ENCODE measurements at regions not wholly inside any gene's neighbourhood (a gene's known extent, or its start where the extent isn't known, plus 50 kb on each side); places are given as distances from the start of the nearest gene placed in this dataset.
"Not testable (repeated sequence)": the region's sequence is repeated elsewhere in the genome, so short reads cannot be mapped to it uniquely, and the experiment has no call there.

- FAIRE-seq (no peak), ATAC-seq (no peak), DNase-seq (no peak)
- no peak overlapping the region for H3K27ac ChIP-seq
- H3K27me3 ChIP-seq = no peaks in the 10 kb centered on the region
- no peaks in the 10 kb centered on the region for H3K9me3 ChIP-seq
- intact Hi-C loops (cut with DNase I) = no loop called here
- H3K4me1 ChIP-seq = no peaks in the 10 kb centered on the region
- no peak overlapping the region for H3K4me3 ChIP-seq
- no peaks in the 10 kb centered on the region for H3K36me3 ChIP-seq
- 52 to 53% methylated on average over 11 of the region's 11 CpGs for WGBS, 2 donors
- no peak for TF ChIP-seq CTCF (IDR thresholded peaks at IDR 0.05)
Observed at GRCh38 chr20:51934301-51935002, 132.1 kb upstream of the SALL4 start.

- no peaks in the 10 kb centered on the region for H3K36me3 ChIP-seq
- H3K27ac ChIP-seq = no peak overlapping the region
- H3K27me3 ChIP-seq = no peaks in the 10 kb centered on the region
- FAIRE-seq = no peak
- no peaks in the 10 kb centered on the region for H3K4me1 ChIP-seq
- WGBS, 2 donors = 54 to 57% methylated on average over 7 of the region's 7 CpGs
- no peak for TF ChIP-seq CTCF (IDR thresholded peaks at IDR 0.05)
- no peak overlapping the region for H3K4me3 ChIP-seq
- ATAC-seq = no peak
- no peak for DNase-seq
- intact Hi-C loops (cut with DNase I) = no loop called here
- H3K9me3 ChIP-seq = no peaks in the 10 kb centered on the region
Observed at GRCh38 chr20:51931371-51931781, 129.1 kb upstream of the SALL4 start.

- ATAC-seq = no peak
- Histone ChIP-seq H3K4me1 (no peaks in the 10 kb centered on the region), H3K4me3 (no peak overlapping the region), H3K9me3 (no peaks in the 10 kb centered on the region), H3K27me3 (no peaks in the 10 kb centered on the region), H3K27ac (no peak overlapping the region), H3K36me3 (no peaks in the 10 kb centered on the region)
- FAIRE-seq = no peak
- 69 to 75% methylated on average over 3 of the region's 3 CpGs for WGBS, 2 donors
- DNase-seq = no peak
- no peak for TF ChIP-seq CTCF (IDR thresholded peaks at IDR 0.05)
- intact Hi-C loops (cut with DNase I) = no loop called here
Observed at GRCh38 chr20:51930775-51931174, 128.5 kb upstream of the SALL4 start.

GRCh38 chr20:51928931-51929330, 126.6 kb upstream of the SALL4 start:
- no peak for DNase-seq
- TF ChIP-seq CTCF (IDR thresholded peaks at IDR 0.05) = no peak
- Histone ChIP-seq H3K4me1 (no peaks in the 10 kb centered on the region), H3K36me3 (no peaks in the 10 kb centered on the region), H3K4me3 (no peak overlapping the region), H3K9me3 (no peaks in the 10 kb centered on the region), H3K27me3 (no peaks in the 10 kb centered on the region), H3K27ac (no peak overlapping the region)
- 82 to 89% methylated on average over 2 of the region's 2 CpGs for WGBS, 2 donors
- intact Hi-C loops (cut with DNase I) = no loop called here
- FAIRE-seq = no peak
- ATAC-seq = no peak

GRCh38 chr20:51927970-51928369, 125.6 kb upstream of the SALL4 start:
- intact Hi-C loops (cut with DNase I); H3K27ac ChIP-seq; ATAC-seq; H3K4me3 ChIP-seq; DNase-seq; H3K9me3 ChIP-seq; FAIRE-seq; H3K27me3 ChIP-seq; H3K36me3 ChIP-seq; H3K4me1 ChIP-seq: not testable (repeated sequence)
- WGBS, 2 donors = 78 to 91% methylated on average over 5 of the region's 5 CpGs
